Heart left ventricle (tissue), 16 donors: ENCODE measurements at regions not wholly inside any gene's neighbourhood (a gene's known extent, or its start where the extent isn't known, plus 50 kb on each side); places are given as distances from the start of the nearest gene placed in this dataset.
"Not testable (repeated sequence)": the region's sequence is repeated elsewhere in the genome, so short reads cannot be mapped to it uniquely, and the experiment has no call there.

Source experiments
- ATAC-seq, 4 donors: fragments of 200-7000 bp; cut with Tn5 transposase; one replicate each; pipeline ENCODE4 v1.9.1; 2020 to 2022; ENCODE audit warnings: moderate library complexity in 4 of 4, mild to moderate bottlenecking in 3 of 4, moderate number of reproducible peaks in 1 of 4
- DNase-seq, 5 donors: peaks; one replicate each; pipeline ENCODE4 v3.0.0-alpha.2; 2020
- H3K27ac ChIP-seq, 12 donors: fragments of 200-600 bp; sonication (generic) in 4 of 12; one replicate each; pipeline versions ENCODE4 v1.5.0 to v1.8.0; 2016 to 2022; ENCODE audit warnings: mild to moderate bottlenecking in 2 of 12
- H3K27me3 ChIP-seq, 9 donors: fragments of 200-600 bp; sonication (generic) in 2 of 9; one replicate each; pipeline versions ENCODE4 v1.5.1 to v1.8.0; 2016 to 2022; ENCODE audit warnings: mild to moderate bottlenecking in 3 of 9
- H3K36me3 ChIP-seq, 9 donors: fragments of 200-600 bp; sonication (generic) in 2 of 9; one replicate each; pipeline versions ENCODE4 v1.5.0 to v1.8.0; 2018 to 2022; ENCODE audit warnings: mild to moderate bottlenecking in 2 of 9
- H3K4me1 ChIP-seq, 12 donors: fragments of 200-600 bp; sonication (generic) in 4 of 12; one replicate each; pipeline versions ENCODE4 v1.5.0 to v1.8.0; 2016 to 2022; ENCODE audit warnings: mild to moderate bottlenecking in 3 of 12
- H3K4me3 ChIP-seq, 12 donors: fragments of 200-600 bp; sonication (generic) in 4 of 12; one replicate each; pipeline versions ENCODE4 v1.5.0 to v1.8.0; 2017 to 2022; ENCODE audit warnings: mild to moderate bottlenecking in 9 of 12, moderate library complexity in 4 of 12
- H3K9me3 ChIP-seq, 12 donors: fragments of 200-600 bp; sonication (generic) in 4 of 12; one replicate each; pipeline versions ENCODE4 v1.5.0 to v1.8.0; 2016 to 2022; ENCODE audit warnings: mild to moderate bottlenecking in 1 of 12
- CTCF ChIP-seq, 12 donors: fragments of 200-600 bp; sonication (generic) in 4 of 12; IDR thresholded peaks; one replicate each; pipeline versions ENCODE4 v1.5.0 to v1.8.0; 2018 to 2022; ENCODE audit warnings: antibody characterized with exemption in 12 of 12, mild to moderate bottlenecking in 5 of 12
- POLR2A ChIP-seq, 2 donors: fragments of 450-650 bp; IDR thresholded peaks; one replicate each; pipeline ENCODE4 v1.6.1; 2017; ENCODE audit warnings: antibody characterized with exemption in 2 of 2, mild to moderate bottlenecking in 2 of 2, moderate library complexity in 2 of 2
- WGBS, 4 donors: extraction: QIAGEN DNeasy Blood & Tissue Kit in 2 of 4; methylation state at CpG; one replicate each; pipeline versions ENCODE4 v1.1.5 to v1.1.7; 2013 to 2018; 5-methylcytosine and 5-hydroxymethylcytosine counted together
- intact Hi-C, 10 donors: fragments of 100-400 bp; cut with DNase I; formaldehyde crosslinking; loops; one replicate each; pipeline versions ENCODE4 v1.11.1 to v1.14.2; 2022
- donor health status: ischemic (EF 13 %, LVEDD 7.1; RV severe dilation, severe dysfunction).
- donor health status: healthy with polysubstance abuse.
- donor health status: DM: no; HTN: yes; CAD: no.
- donor health status: DM: no; HTN: no; CAD: no.
- donor health status: ischemic (EF 25% LVEDD 6.9; RV normal size, moderate dysfunction).
- donor health status: ischemic (EF 25% LVEDD 5.7; RV mildly dilated, moderate dysfunction).
- donor health status: healthy.
- donor health status: DM: yes; HTN: yes; CAD: no.
- donor health status: ischemic (EF 35%, LVEDD 5.7; RV mildly dilated, moderate dysfunction).
- donor health status: nonischemic (EF 11% LVEDD 7.7; RV severe dilation, severe dysfunction).
- donor health status: DM: yes; HTN: yes; CAD: no.
- donor health status: PGD.
- donor health status: ischemic (EF 29% LVEDD 5.4; RV normal size, mild dysfunction).
- donor health status: nonischemic (EF 23%, LVEDD 6.1; RV moderate dilation, normal function).

- Histone ChIP-seq H3K36me3 (no peaks in the 10 kb centered on the region), H3K27me3 (no peaks in the 10 kb centered on the region), H3K9me3 (no peaks in the 10 kb centered on the region), H3K4me3 (no peak overlapping the region), H3K27ac (no peak overlapping the region), H3K4me1 (peaks cover 0 to 12% (median 3%) of the 10 kb centered on the region in 12 donors)
- no peak for DNase-seq
- no peak for ATAC-seq
- 77 to 80% (median 79%) methylated on average over 9 of the region's 9 CpGs for WGBS, 4 donors
- intact Hi-C loops: no loop called here
- TF ChIP-seq CTCF (IDR thresholded peaks at IDR 0.05): no peak
- TF ChIP-seq POLR2A (IDR thresholded peaks at IDR 0.05): no peak
Observed at GRCh38 chr4:42309361-42310260, 87.7 kb upstream of the SHISA3 start.

GRCh38 chr4:42310358-42310757, 86.9 kb upstream of the SHISA3 start:
- H3K9me3 ChIP-seq: no peaks in the 10 kb centered on the region
- H3K36me3 ChIP-seq: no peaks in the 10 kb centered on the region
- ATAC-seq (no peak), DNase-seq (no peak)
- intact Hi-C loops: no loop called here
- H3K27me3 ChIP-seq: no peaks in the 10 kb centered on the region
- H3K4me3 ChIP-seq: no peak overlapping the region
- no peak overlapping the region for H3K27ac ChIP-seq
- TF ChIP-seq POLR2A (IDR thresholded peaks at IDR 0.05) (no peak), CTCF (IDR thresholded peaks at IDR 0.05) (no peak)
- peaks cover 0 to 12% (median 3%) of the 10 kb centered on the region in 12 donors for H3K4me1 ChIP-seq
- 59 to 65% (median 60%) methylated on average over 5 of the region's 5 CpGs for WGBS, 4 donors

- no peak overlapping the region for H3K4me3 ChIP-seq
- no peaks in the 10 kb centered on the region for H3K9me3 ChIP-seq
- ATAC-seq (no peak), DNase-seq (no peak)
- H3K36me3 ChIP-seq: no peaks in the 10 kb centered on the region
- no peak for TF ChIP-seq POLR2A (IDR thresholded peaks at IDR 0.05)
- TF ChIP-seq CTCF (IDR thresholded peaks at IDR 0.05): no peak
- intact Hi-C loops: no loop called here
- peaks cover 0 to 12% (median 3%) of the 10 kb centered on the region in 12 donors for H3K4me1 ChIP-seq
- no peak overlapping the region for H3K27ac ChIP-seq
- no peaks in the 10 kb centered on the region for H3K27me3 ChIP-seq
- 84 to 93% (median 91%) methylated on average over 5 of the region's 5 CpGs for WGBS, 4 donors
Observed at GRCh38 chr4:42310806-42311205, 86.5 kb upstream of the SHISA3 start.

GRCh38 chr4:42311591-42311990, 85.7 kb upstream of the SHISA3 start:
- no peak for ATAC-seq
- WGBS, 4 donors: 64 to 82% (median 70%) methylated on average over 3 of the region's 3 CpGs
- peaks cover 0 to 6% (median 2%) of the 10 kb centered on the region in 12 donors for H3K4me1 ChIP-seq

GRCh38 chr4:42313420-42313819, 83.9 kb upstream of the SHISA3 start:
- intact Hi-C loops, H3K27me3 ChIP-seq, H3K4me3 ChIP-seq, H3K9me3 ChIP-seq, H3K4me1 ChIP-seq, H3K27ac ChIP-seq, ATAC-seq, H3K36me3 ChIP-seq, DNase-seq: not testable (repeated sequence)
- WGBS, 4 donors: 84 to 91% (median 87%) methylated on average over 6 of the region's 6 CpGs

More at GRCh38 chr4:42311591-42311990, 85.7 kb upstream of the SHISA3 start:
- H3K36me3 ChIP-seq: no peaks in the 10 kb centered on the region
- no peak overlapping the region for H3K4me3 ChIP-seq
- no peaks in the 10 kb centered on the region for H3K27me3 ChIP-seq
- intact Hi-C loops: no loop called here
- H3K27ac ChIP-seq: no peak overlapping the region
- no peaks in the 10 kb centered on the region for H3K9me3 ChIP-seq
- TF ChIP-seq CTCF (IDR thresholded peaks at IDR 0.05) (no peak), POLR2A (IDR thresholded peaks at IDR 0.05) (no peak)
- DNase-seq: no peak
